MM.1S (cell line): ENCODE measurements at regions not wholly inside any gene's neighbourhood (a gene's known extent, or its start where the extent isn't known, plus 50 kb on each side); places are given as distances from the start of the nearest gene placed in this dataset.

Experiments
- DNase-seq: peaks from one replicate; pipeline ENCODE4 v3.0.0-alpha.2; 2015
- H2AFZ ChIP-seq: fragments of 300-600 bp; sonication (generic); 2 replicates; pipeline ENCODE4 v1.6.0; 2016; ENCODE audit warnings: antibody characterized with exemption, low read length
- H3F3A ChIP-seq: fragments of 300-600 bp; sonication (generic); 2 replicates; pipeline ENCODE4 v1.6.1; 2016; ENCODE audit warnings: mild to moderate bottlenecking, antibody characterized with exemption, low read length, moderate library complexity, mixed read lengths; ENCODE audit not compliant: insufficient read depth
- H3K27ac ChIP-seq: fragments of 300-600 bp; sonication (generic); 2 replicates; pipeline ENCODE4 v1.5.1; 2016; ENCODE audit warnings: mild to moderate bottlenecking, low read length
- H3K27me3 ChIP-seq: fragments of 300-600 bp; sonication (generic); replicated peaks from 2 replicates; pipeline ENCODE4 v1.6.0; 2016; ENCODE audit warnings: low read length; ENCODE audit not compliant: insufficient read depth
- H3K36me3 ChIP-seq: fragments of 300-600 bp; sonication (generic); replicated peaks from 2 replicates; pipeline ENCODE4 v1.6.1; 2016; ENCODE audit warnings: mild to moderate bottlenecking, low read length, mixed read lengths; ENCODE audit not compliant: insufficient read depth
- H3K4me1 ChIP-seq: fragments of 300-600 bp; sonication (generic); 2 replicates; pipeline ENCODE4 v1.6.1; 2016; ENCODE audit warnings: low read length, mixed read lengths
- H3K4me2 ChIP-seq: fragments of 300-600 bp; sonication (generic); 2 replicates; pipeline ENCODE4 v1.6.0; 2016; ENCODE audit warnings: low read depth, low read length
- H3K4me3 ChIP-seq: fragments of 300-600 bp; sonication (generic); 2 replicates; pipeline ENCODE4 v1.5.1; 2016; ENCODE audit warnings: low read length, mixed read lengths
- H3K79me2 ChIP-seq: fragments of 300-600 bp; sonication (generic); 2 replicates; pipeline ENCODE4 v1.6.1; 2016; ENCODE audit warnings: mixed run types, low read length, mixed read lengths
- H3K9ac ChIP-seq: fragments of 300-600 bp; sonication (generic); 2 replicates; pipeline ENCODE4 v1.6.1; 2016; ENCODE audit warnings: low read length, mixed read lengths
- H3K9me2 ChIP-seq: fragments of 300-600 bp; sonication (generic); replicated peaks from 2 replicates; pipeline ENCODE4 v1.6.1; 2016; ENCODE audit warnings: mild to moderate bottlenecking, low read length, mixed read lengths; ENCODE audit not compliant: insufficient read depth
- H3K9me3 ChIP-seq: fragments of 300-600 bp; sonication (generic); replicated peaks from 2 replicates; pipeline ENCODE4 v1.6.1; 2016; ENCODE audit warnings: mild to moderate bottlenecking, low read length, mixed read lengths; ENCODE audit not compliant: insufficient read depth
- H4K20me1 ChIP-seq: fragments of 300-600 bp; sonication (generic); 2 replicates; pipeline ENCODE4 v1.6.1; 2016; ENCODE audit warnings: mild to moderate bottlenecking, low read length, moderate library complexity, mixed read lengths; ENCODE audit not compliant: insufficient read depth
- EZH2 ChIP-seq: fragments of 300-600 bp; sonication (generic); optimal IDR thresholded peaks from 2 replicates; pipeline ENCODE3; 2017; ENCODE audit warnings: low read depth, mild to moderate bottlenecking, antibody characterized with exemption, low read length, mixed read lengths
- EZH2phosphoT487 ChIP-seq: fragments of 300-600 bp; sonication (generic); IDR thresholded peaks from 2 replicates; pipeline ENCODE4 v1.6.1; 2018; ENCODE audit warnings: antibody characterized with exemption, low read length
- TF ChIP-seq, protein P1 (sequence below): fragments of 300-600 bp; sonication (generic); IDR thresholded peaks from 2 replicates; pipeline ENCODE4 v1.5.1; 2016; ENCODE audit warnings: antibody characterized with exemption, low read length, mixed read lengths

DNA sequence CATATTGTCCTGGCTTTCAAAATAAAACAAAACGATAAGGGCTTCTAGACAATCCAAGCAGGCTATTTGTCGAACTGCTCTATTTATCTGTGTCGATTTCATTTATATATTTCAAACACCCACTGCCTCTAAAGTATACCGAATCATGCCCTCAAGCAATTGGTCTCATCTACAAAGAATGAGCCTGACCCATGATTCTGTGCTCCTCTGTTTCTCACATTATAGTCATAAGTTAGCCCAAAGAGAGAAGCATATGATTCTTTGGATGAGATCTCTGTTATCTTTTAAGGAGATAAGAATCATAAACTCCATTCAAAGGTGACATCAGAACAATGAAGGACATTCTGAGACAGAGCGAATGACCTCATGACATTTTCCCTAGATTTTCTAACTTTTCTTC lies 191.1 kb downstream of the MAP2K6 start:
- Histone ChIP-seq H2AFZ (no peak overlapping the region), H3K79me2 (no peaks in the 10 kb centered on the region), H3K9ac (no peak overlapping the region), H4K20me1 (no peaks in the 10 kb centered on the region), H3K9me2 (no peaks in the 10 kb centered on the region), H3K27ac (no peak overlapping the region), H3K4me1 (peaks cover 18% of the 10 kb centered on the region), H3K9me3 (no peaks in the 10 kb centered on the region), H3F3A (no peaks in the 10 kb centered on the region), H3K4me3 (no peak overlapping the region), H3K36me3 (no peaks in the 10 kb centered on the region), H3K4me2 (no peak overlapping the region), H3K27me3 (no peaks in the 10 kb centered on the region)
- TF ChIP-seq EZH2 (no peak), EZH2phosphoT487 (no peak)
- TF ChIP-seq, protein P1, sequence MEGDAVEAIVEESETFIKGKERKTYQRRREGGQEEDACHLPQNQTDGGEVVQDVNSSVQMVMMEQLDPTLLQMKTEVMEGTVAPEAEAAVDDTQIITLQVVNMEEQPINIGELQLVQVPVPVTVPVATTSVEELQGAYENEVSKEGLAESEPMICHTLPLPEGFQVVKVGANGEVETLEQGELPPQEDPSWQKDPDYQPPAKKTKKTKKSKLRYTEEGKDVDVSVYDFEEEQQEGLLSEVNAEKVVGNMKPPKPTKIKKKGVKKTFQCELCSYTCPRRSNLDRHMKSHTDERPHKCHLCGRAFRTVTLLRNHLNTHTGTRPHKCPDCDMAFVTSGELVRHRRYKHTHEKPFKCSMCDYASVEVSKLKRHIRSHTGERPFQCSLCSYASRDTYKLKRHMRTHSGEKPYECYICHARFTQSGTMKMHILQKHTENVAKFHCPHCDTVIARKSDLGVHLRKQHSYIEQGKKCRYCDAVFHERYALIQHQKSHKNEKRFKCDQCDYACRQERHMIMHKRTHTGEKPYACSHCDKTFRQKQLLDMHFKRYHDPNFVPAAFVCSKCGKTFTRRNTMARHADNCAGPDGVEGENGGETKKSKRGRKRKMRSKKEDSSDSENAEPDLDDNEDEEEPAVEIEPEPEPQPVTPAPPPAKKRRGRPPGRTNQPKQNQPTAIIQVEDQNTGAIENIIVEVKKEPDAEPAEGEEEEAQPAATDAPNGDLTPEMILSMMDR, result no peak
- DNase-seq, result no peak

DNA sequence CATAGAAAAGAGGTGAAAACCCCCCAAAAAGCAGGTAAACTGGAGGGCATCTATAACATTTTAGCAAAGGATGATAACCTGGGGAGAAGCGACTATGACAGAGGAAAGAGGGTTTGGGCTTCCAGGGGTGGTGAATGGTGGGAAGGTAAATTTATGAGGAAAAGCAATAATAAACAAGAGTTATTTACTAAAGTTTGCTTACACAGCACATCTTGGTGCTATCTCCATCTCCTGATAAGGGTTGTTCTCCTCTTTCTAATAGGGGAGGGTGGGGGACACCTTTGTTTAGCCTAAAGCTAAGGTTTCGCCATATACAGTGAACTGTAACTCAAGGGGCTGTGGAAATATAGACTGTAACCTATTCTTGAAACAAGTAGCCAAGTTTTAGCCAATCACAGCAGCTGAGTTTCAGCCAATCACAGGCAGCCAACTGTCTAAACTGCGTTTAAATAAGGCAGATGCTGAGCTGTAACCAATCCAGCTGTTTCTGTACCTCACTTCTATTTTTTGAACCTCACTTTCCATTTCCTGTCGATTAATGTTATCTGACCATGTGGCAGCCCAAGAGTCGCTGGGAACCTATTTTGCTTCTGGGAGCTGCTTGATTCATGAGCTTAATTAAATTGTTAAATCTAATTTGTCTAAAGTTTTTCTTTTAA lies 191.8 kb downstream of the MAP2K6 start:
- Histone ChIP-seq H3K27me3 (no peaks in the 10 kb centered on the region), H3K79me2 (no peaks in the 10 kb centered on the region), H2AFZ (peak overlapping the region; percentile 25; the same call in 1 of the 2 replicates), H3K4me3 (no peak overlapping the region), H3K4me1 (peaks cover 18% of the 10 kb centered on the region), H3K36me3 (no peaks in the 10 kb centered on the region), H3K4me2 (0 out of 2 replicates have a peak overlapping the region, but pooled peaks have one; percentile 44), H3K9me2 (no peaks in the 10 kb centered on the region), H3F3A (no peaks in the 10 kb centered on the region), H3K9me3 (no peaks in the 10 kb centered on the region), H3K9ac (no peak overlapping the region), H3K27ac (no peak overlapping the region), H4K20me1 (no peaks in the 10 kb centered on the region)
- DNase-seq, result no peak
- TF ChIP-seq EZH2 (no peak), EZH2phosphoT487 (no peak)
- TF ChIP-seq, protein P1, result no peak

DNA sequence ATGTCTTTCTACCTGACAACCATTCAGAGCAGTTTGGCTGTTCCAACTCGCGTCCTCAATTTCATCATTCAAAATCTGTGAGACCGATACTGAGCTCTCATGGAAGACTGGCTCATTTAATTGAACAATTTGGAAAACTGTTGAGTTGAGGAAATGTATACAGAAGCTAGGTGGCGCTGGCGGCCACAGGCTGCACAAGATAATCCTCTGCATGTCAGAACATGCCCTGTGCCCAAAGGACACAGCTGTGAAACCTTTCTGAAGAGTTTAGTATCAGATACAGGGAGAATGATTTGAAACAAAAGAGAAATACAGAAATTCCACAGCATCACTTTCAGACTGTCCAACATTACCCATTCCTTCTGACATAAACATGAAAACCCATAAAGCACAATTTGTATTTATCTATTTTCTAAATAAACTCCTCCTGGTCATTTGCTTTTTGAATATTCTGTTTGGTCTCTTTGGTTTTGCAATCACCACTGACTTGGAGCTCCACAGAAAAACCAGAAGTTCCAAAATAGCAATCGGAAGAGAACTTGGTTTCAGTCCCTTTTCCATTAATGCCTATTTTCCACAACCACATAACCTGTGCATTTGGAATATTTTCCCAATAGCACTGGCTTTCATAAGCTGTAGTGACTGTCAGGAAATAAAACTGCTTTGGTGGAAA lies 192.8 kb downstream of the MAP2K6 start:
- H3K4me2 ChIP-seq, result peak overlapping the region; percentile 44
- H3K4me1 ChIP-seq, result peaks cover 18% of the 10 kb centered on the region
- peak overlapping the region; percentile 25; the same call in 1 of the 2 replicates for H2AFZ ChIP-seq
- no peak overlapping the region for H3K9ac ChIP-seq
- H3K9me3 ChIP-seq, result no peaks in the 10 kb centered on the region
- no peaks in the 10 kb centered on the region for H3K9me2 ChIP-seq
- no peak overlapping the region for H3K27ac ChIP-seq
- no peaks in the 10 kb centered on the region for H3K27me3 ChIP-seq
- peak; percentile 82 for DNase-seq
- H3K36me3 ChIP-seq, result no peaks in the 10 kb centered on the region
- H4K20me1 ChIP-seq, result no peaks in the 10 kb centered on the region
- no peak for TF ChIP-seq EZH2phosphoT487
- TF ChIP-seq, protein P1, result peak; percentile 92
- no peak overlapping the region for H3K4me3 ChIP-seq
- H3K79me2 ChIP-seq, result no peaks in the 10 kb centered on the region
- no peaks in the 10 kb centered on the region for H3F3A ChIP-seq
